ENCODE measurements at regions not wholly inside any gene's neighbourhood (a gene's known extent, or its start where the extent isn't known, plus 50 kb on each side); places are given as distances from the start of the nearest gene placed in this dataset.

DNA sequence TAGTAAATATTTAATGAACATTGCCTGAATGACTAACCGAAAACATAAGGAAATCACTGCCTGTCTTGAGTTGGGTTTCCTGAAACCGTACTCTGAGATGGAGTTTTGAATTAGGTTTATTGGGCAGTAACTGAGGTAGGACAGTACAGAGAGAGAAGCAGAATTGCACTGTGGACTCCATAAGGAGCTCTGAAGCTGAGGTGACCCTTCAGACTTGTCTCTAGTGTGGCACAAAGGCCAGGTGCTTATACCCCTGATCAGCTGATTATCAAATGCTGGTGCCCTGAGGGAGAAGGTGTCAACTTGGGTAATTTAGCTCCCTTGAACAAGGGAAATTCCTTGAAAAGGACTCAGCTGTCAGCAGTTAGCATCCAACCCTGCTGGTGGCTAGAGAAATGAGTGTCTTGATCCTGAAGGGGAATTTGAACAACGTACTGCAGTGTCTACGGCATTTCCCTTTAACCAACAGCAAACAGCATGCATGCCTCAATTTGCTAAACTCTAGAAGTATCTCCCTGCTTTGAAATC is 135.0 kb upstream of the SMARCA2 start:
- TF ChIP-seq RAD21 (IDR thresholded peaks at IDR 0.05; ENCODE audit: low read length) (no peak), SMC3 (IDR thresholded peaks at IDR 0.05; ENCODE audit: low read depth, low read length) (no peak), TAF1 (IDR thresholded peaks at IDR 0.05; ENCODE audit: borderline replicate concordance, low read depth, low read length) (no peak)
- TF ChIP-seq, protein P1, sequence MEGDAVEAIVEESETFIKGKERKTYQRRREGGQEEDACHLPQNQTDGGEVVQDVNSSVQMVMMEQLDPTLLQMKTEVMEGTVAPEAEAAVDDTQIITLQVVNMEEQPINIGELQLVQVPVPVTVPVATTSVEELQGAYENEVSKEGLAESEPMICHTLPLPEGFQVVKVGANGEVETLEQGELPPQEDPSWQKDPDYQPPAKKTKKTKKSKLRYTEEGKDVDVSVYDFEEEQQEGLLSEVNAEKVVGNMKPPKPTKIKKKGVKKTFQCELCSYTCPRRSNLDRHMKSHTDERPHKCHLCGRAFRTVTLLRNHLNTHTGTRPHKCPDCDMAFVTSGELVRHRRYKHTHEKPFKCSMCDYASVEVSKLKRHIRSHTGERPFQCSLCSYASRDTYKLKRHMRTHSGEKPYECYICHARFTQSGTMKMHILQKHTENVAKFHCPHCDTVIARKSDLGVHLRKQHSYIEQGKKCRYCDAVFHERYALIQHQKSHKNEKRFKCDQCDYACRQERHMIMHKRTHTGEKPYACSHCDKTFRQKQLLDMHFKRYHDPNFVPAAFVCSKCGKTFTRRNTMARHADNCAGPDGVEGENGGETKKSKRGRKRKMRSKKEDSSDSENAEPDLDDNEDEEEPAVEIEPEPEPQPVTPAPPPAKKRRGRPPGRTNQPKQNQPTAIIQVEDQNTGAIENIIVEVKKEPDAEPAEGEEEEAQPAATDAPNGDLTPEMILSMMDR (IDR thresholded peaks at IDR 0.05): no peak
